OCI-LY7 (cell line): ENCODE measurements at regions not wholly inside any gene's neighbourhood (a gene's known extent, or its start where the extent isn't known, plus 50 kb on each side); places are given as distances from the start of the nearest gene placed in this dataset.
"Not testable (repeated sequence)": the region's sequence is repeated elsewhere in the genome, so short reads cannot be mapped to it uniquely, and the experiment has no call there.

Experiments used
- BruUV-seq: library from RNA; stranded (reverse); fragments of 400-500 nt; replicated peaks from 2 replicates; lab custom pipeline; 2021; lab: Mats Ljungman, UMichigan
- CTCF ChIA-PET: fragments of 300-600 bp; sonication (Branson Sonifier 250); formaldehyde crosslinking; loops from one replicate; lab custom pipeline; 2022; ENCODE audit warnings: antibody characterized with exemption; ENCODE audit not compliant: unreplicated experiment; lab: Charles Lee
- POLR2A ChIA-PET: fragments of 300-600 bp; sonication (Branson Sonifier 250); formaldehyde crosslinking; loops from one replicate; lab custom pipeline; 2022; ENCODE audit warnings: antibody characterized with exemption; lab: Charles Lee
- DNase-seq: peaks from one replicate; pipeline ENCODE4 v3.0.0-alpha.2; 2015; ENCODE audit warnings: low spot score
- H2AFZ ChIP-seq: fragments of 200-600 bp; sonication (generic), shearing (Covaris generic); 2 replicates; pipeline ENCODE4 v1.6.1; 2014; ENCODE audit warnings: mild to moderate bottlenecking, antibody characterized with exemption, low read length, moderate library complexity
- H3K27ac ChIP-seq: fragments of 200-600 bp; sonication (generic); 2 replicates; pipeline ENCODE4 v1.5.1; 2014; ENCODE audit warnings: mixed run types, low read depth, mild to moderate bottlenecking, moderate library complexity, low read length, inconsistent platforms; ENCODE audit not compliant: poor library complexity, severe bottlenecking
- H3K36me3 ChIP-seq: fragments of 200-600 bp; sonication (generic); 2 replicates; pipeline ENCODE4 v1.6.1; 2014; ENCODE audit warnings: mild to moderate bottlenecking, antibody characterized with exemption, low read length, moderate library complexity, mixed read lengths; ENCODE audit not compliant: insufficient read depth
- H3K4me1 ChIP-seq: fragments of 200-600 bp; sonication (generic); 2 replicates; pipeline ENCODE4 v1.5.1; 2014; ENCODE audit warnings: mild to moderate bottlenecking, low read length; ENCODE audit not compliant: insufficient read depth, poor library complexity, severe bottlenecking
- H3K4me2 ChIP-seq: fragments of 200-600 bp; sonication (generic); 2 replicates; pipeline ENCODE4 v1.6.1; 2014; ENCODE audit warnings: mild to moderate bottlenecking, low read length
- H3K4me3 ChIP-seq: fragments of 200-600 bp; sonication (generic); 2 replicates; pipeline ENCODE4 v1.5.1; 2014; ENCODE audit warnings: mild to moderate bottlenecking, low read depth, low read length; ENCODE audit not compliant: poor library complexity, severe bottlenecking
- H3K79me2 ChIP-seq: fragments of 200-600 bp; sonication (generic); 2 replicates; pipeline ENCODE4 v1.6.1; 2016; ENCODE audit warnings: low read depth, mild to moderate bottlenecking, low read length, moderate library complexity, mixed read lengths; ENCODE audit not compliant: insufficient read depth
- H3K9me2 ChIP-seq: fragments of 200-600 bp; sonication (generic); 2 replicates; pipeline ENCODE4 v1.6.1; 2016; ENCODE audit warnings: mild to moderate bottlenecking, low read length, mixed read lengths; ENCODE audit not compliant: insufficient read depth
- H3K9me3 ChIP-seq: fragments of 200-600 bp; sonication (generic); 2 replicates; pipeline ENCODE4 v1.6.1; 2014; ENCODE audit warnings: mild to moderate bottlenecking, mixed run types, low read length, mixed read lengths
- H4K20me1 ChIP-seq: fragments of 200-600 bp; sonication (generic); 2 replicates; pipeline ENCODE4 v1.6.1; 2014; ENCODE audit warnings: mild to moderate bottlenecking, antibody characterized with exemption, low read length, moderate library complexity, mixed read lengths; ENCODE audit not compliant: insufficient read depth
- EZH2phosphoT487 ChIP-seq: fragments of 200-600 bp; sonication (generic); IDR thresholded peaks from 2 replicates; pipeline ENCODE4 v1.6.1; 2018; ENCODE audit warnings: low read depth, borderline replicate concordance, mild to moderate bottlenecking, mixed run types, antibody characterized with exemption, low read length, moderate library complexity, mixed read lengths
- intact Hi-C: fragments of 100-400 bp; cut with micrococcal nuclease; formaldehyde crosslinking; loops from one replicate; pipeline ENCODE4 v1.10.0; 2022; ENCODE audit not compliant: unreplicated experiment
- TF ChIP-seq, protein P1 (sequence below): fragments of 200-600 bp; sonication (generic); conservative IDR thresholded peaks from 2 replicates; pipeline ENCODE4 v1.5.1; 2014; ENCODE audit warnings: mild to moderate bottlenecking, antibody characterized with exemption, low read length, moderate library complexity, mixed read lengths

DNA sequence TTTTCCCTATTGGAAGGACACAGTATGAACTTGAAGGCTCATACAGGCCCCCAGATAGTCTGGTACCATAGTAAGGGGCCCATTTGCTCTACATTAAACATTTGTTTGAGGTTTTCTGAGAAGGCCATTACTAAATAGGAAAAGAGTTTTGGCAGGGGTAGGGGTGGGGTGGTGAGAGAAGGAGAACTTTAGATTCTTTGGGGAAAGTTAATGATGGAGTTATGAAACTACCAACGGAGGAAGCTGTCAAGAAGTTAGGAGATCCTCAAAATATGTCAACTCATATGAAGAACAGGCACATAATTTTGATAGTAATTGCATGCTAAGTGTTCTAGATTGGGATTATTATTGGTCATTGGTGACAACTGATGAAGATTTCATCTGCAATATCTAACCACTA lies 114.7 kb downstream of the TAF11L14 start:
- Histone ChIP-seq H3K4me2 (no peak overlapping the region), H3K27ac (no peak overlapping the region), H3K4me1 (no peaks in the 10 kb centered on the region), H4K20me1 (no peaks in the 10 kb centered on the region), H3K36me3 (no peaks in the 10 kb centered on the region), H2AFZ (no peak overlapping the region), H3K4me3 (no peak overlapping the region), H3K79me2 (no peaks in the 10 kb centered on the region), H3K9me2 (no peaks in the 10 kb centered on the region), H3K9me3 (no peaks in the 10 kb centered on the region)
- intact Hi-C loops: no loop called here
- DNase-seq: no peak
- TF ChIP-seq, protein P1, sequence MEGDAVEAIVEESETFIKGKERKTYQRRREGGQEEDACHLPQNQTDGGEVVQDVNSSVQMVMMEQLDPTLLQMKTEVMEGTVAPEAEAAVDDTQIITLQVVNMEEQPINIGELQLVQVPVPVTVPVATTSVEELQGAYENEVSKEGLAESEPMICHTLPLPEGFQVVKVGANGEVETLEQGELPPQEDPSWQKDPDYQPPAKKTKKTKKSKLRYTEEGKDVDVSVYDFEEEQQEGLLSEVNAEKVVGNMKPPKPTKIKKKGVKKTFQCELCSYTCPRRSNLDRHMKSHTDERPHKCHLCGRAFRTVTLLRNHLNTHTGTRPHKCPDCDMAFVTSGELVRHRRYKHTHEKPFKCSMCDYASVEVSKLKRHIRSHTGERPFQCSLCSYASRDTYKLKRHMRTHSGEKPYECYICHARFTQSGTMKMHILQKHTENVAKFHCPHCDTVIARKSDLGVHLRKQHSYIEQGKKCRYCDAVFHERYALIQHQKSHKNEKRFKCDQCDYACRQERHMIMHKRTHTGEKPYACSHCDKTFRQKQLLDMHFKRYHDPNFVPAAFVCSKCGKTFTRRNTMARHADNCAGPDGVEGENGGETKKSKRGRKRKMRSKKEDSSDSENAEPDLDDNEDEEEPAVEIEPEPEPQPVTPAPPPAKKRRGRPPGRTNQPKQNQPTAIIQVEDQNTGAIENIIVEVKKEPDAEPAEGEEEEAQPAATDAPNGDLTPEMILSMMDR: no peak
- TF ChIP-seq EZH2phosphoT487: no peak
- CTCF ChIA-PET: no interaction called here
- no TSS peak for BruUV-seq
- POLR2A ChIA-PET: no interaction called here

DNA sequence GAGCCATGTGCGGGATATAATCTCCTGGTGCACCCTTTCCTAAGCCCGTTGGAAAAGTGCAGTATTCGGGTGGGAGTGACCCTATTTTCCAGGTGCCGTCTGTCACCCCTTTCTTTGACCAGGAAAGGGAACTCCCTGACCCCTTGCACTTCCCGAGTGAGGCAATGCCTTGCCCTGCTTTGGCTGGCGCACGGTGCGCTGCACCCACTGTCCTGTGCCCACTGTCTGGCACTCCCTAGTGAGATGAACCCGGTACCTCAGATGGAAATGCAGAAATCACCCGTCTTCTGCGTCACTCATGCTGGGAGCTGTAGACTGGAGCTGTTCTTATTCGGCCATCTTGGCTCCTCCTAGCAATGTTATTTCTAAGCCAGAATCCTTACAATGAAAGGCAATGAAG lies 121.1 kb downstream of the TAF11L14 start:
- CTCF ChIA-PET, DNase-seq, intact Hi-C loops, H3K79me2 ChIP-seq, H3K4me1 ChIP-seq, H4K20me1 ChIP-seq, H3K9me2 ChIP-seq, H3K27ac ChIP-seq, H3K36me3 ChIP-seq, H3K9me3 ChIP-seq, H2AFZ ChIP-seq, POLR2A ChIA-PET, BruUV-seq, H3K4me3 ChIP-seq, H3K4me2 ChIP-seq: not testable (repeated sequence)

DNA sequence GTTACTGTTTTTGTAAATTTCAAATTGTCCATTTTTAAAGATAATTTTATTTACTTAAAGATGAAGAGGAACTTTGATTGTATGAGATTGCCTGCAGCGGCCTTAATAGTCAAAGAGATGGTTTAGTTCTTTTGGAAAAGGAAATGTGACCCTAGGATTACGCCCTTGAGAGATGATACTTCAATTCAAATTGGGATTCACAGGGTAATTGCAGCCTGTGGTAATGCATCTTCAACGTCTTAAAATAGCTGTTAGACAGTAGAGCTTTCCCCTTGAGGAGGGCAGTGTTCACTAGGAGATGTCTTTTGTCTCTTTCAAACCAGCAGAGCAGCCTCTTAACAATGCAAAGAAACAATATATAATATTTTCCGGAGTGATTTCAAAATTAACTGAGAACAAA lies 127.1 kb downstream of the TAF11L14 start:
- no peaks in the 10 kb centered on the region for H3K4me1 ChIP-seq
- H3K79me2 ChIP-seq: no peaks in the 10 kb centered on the region
- POLR2A ChIA-PET: no interaction called here
- TF ChIP-seq, protein P1: no peak
- no peak for TF ChIP-seq EZH2phosphoT487
- H3K9me2 ChIP-seq: no peaks in the 10 kb centered on the region
- no peaks in the 10 kb centered on the region for H3K9me3 ChIP-seq
- H3K4me3 ChIP-seq: no peak overlapping the region
- no peaks in the 10 kb centered on the region for H3K36me3 ChIP-seq
- CTCF ChIA-PET: no interaction called here
- H4K20me1 ChIP-seq: no peaks in the 10 kb centered on the region
- H3K4me2 ChIP-seq: no peak overlapping the region
- DNase-seq: no peak
- intact Hi-C loops: no loop called here
- no TSS peak for BruUV-seq
- H3K27ac ChIP-seq: no peak overlapping the region
- H2AFZ ChIP-seq: no peak overlapping the region
